GM12864 (cell line): ENCODE measurements at regions not wholly inside any gene's neighbourhood (a gene's known extent, or its start where the extent isn't known, plus 50 kb on each side); places are given as distances from the start of the nearest gene placed in this dataset.

Source experiments
- DNase-seq: peaks from one replicate; pipeline ENCODE4 v3.0.0-alpha.2; 2011; ENCODE audit warnings: low read depth
- H3K4me3 ChIP-seq: 2 replicates; pipeline ENCODE4 v1.5.1; 2011; ENCODE audit warnings: mild to moderate bottlenecking, low read depth, low read length, control low read depth
- TF ChIP-seq, protein P1 (sequence below): IDR thresholded peaks from 2 replicates; pipeline ENCODE4 v1.5.1; 2011; ENCODE audit warnings: low read depth, mild to moderate bottlenecking, moderate library complexity, low read length, control low read depth, inconsistent platforms; ENCODE audit errors: missing control alignments

- peak; percentile 48 for DNase-seq
- TF ChIP-seq, protein P1, sequence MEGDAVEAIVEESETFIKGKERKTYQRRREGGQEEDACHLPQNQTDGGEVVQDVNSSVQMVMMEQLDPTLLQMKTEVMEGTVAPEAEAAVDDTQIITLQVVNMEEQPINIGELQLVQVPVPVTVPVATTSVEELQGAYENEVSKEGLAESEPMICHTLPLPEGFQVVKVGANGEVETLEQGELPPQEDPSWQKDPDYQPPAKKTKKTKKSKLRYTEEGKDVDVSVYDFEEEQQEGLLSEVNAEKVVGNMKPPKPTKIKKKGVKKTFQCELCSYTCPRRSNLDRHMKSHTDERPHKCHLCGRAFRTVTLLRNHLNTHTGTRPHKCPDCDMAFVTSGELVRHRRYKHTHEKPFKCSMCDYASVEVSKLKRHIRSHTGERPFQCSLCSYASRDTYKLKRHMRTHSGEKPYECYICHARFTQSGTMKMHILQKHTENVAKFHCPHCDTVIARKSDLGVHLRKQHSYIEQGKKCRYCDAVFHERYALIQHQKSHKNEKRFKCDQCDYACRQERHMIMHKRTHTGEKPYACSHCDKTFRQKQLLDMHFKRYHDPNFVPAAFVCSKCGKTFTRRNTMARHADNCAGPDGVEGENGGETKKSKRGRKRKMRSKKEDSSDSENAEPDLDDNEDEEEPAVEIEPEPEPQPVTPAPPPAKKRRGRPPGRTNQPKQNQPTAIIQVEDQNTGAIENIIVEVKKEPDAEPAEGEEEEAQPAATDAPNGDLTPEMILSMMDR: no peak
- no peak overlapping the region for H3K4me3 ChIP-seq
Measured at GRCh38 chr6:82419132-82419581, 55.5 kb downstream of the TPBG start.

GRCh38 chr6:82419859-82420258 is 56.2 kb downstream of the TPBG start:
- TF ChIP-seq, protein P1: no peak
- H3K4me3 ChIP-seq: no peak overlapping the region
- DNase-seq: no peak

GRCh38 chr6:82430611-82431010 is 67.0 kb downstream of the TPBG start:
- no peak overlapping the region for H3K4me3 ChIP-seq
- DNase-seq: no peak
- TF ChIP-seq, protein P1: no peak

DNA sequence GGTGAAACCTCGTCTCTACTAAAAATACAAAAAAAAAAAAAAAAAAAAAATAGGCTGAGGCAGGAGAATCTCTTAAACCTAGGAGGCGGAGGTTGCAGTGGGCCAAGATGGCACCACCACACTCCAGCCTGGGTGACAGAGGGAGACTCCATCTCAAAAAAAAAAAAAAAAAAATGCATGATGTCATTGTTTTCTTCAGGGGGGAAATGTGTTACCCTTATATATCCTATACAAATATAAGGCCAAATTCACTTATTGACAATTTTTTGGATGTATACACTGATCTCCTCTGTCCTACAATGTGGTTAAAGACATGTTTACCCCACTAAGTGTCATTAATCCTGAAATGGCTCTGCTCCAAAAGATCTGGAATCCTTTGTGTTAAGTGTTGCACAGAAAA is 73.1 kb downstream of the TPBG start:
- no peak for DNase-seq
- TF ChIP-seq, protein P1: no peak
- no peak overlapping the region for H3K4me3 ChIP-seq

- TF ChIP-seq, protein P1: no peak
- no peak overlapping the region for H3K4me3 ChIP-seq
- no peak for DNase-seq
Measured at GRCh38 chr6:82437701-82438100, 74.1 kb downstream of the TPBG start.

GRCh38 chr6:82441047-82441855 is 77.6 kb downstream of the TPBG start:
- TF ChIP-seq, protein P1: no peak
- no peak overlapping the region for H3K4me3 ChIP-seq
- no peak for DNase-seq

DNA sequence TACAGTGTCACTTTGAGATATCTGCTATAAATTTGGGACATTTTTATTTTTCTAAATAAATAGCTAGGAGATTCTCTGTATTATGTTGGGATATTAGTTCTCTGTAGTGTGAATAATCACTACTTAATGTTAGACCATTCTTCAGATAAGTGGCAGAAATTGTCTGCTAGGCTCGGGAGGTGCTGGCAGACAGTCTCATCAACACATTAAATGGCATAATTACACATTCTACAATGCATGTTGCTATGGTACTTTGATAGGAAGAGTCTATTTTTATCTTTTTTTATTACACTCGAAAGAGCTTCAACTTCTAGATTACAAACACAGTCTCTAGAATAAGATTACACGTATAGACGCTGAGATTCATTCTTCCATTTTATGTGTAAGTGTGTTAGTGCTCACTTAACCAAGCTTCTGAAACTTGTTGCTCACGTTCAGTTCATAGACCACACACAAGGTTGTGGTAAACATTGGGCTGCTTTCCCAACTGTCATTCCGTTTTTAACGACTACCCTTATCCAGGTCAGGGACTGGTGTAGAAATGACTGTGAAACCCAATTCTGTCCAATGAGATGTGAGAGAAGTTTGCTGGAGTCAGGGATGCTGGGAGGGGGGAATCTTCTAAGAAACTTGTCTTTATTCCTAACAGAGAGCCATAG is 78.6 kb downstream of the TPBG start:
- no peak for DNase-seq
- H3K4me3 ChIP-seq: no peak overlapping the region
- TF ChIP-seq, protein P1: no peak
